ENCODE measurements at regions not wholly inside any gene's neighbourhood (a gene's known extent, or its start where the extent isn't known, plus 50 kb on each side); places are given as distances from the start of the nearest gene placed in this dataset.

DNA sequence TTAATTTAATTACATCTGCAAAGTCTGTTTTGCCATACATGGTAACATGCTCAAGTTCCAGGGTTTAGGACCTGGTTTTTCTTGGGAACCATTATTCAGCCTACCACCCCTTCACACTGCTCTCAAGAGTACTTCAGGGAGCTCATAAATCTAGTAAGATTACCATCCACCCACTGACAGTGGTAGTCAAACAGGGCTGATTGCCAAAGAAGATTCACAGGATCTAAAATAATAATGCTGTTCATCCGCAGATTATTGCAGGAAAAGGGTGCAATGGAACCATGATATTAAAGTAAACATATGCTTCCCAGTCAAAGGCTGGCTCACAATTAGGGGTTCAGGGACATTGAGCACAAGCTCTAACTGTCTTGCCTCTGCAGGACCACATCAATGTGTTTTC is 148.0 kb upstream of the CYRIA start:
- Histone ChIP-seq H3K36me3 (no peaks in the 10 kb centered on the region), H3K27me3 (no peaks in the 10 kb centered on the region), H3K4me3 (no peak overlapping the region), H3K9me3 (no peaks in the 10 kb centered on the region), H3K27ac (no peak overlapping the region), H3K4me1 (no peaks in the 10 kb centered on the region)
- TF ChIP-seq, protein P1, sequence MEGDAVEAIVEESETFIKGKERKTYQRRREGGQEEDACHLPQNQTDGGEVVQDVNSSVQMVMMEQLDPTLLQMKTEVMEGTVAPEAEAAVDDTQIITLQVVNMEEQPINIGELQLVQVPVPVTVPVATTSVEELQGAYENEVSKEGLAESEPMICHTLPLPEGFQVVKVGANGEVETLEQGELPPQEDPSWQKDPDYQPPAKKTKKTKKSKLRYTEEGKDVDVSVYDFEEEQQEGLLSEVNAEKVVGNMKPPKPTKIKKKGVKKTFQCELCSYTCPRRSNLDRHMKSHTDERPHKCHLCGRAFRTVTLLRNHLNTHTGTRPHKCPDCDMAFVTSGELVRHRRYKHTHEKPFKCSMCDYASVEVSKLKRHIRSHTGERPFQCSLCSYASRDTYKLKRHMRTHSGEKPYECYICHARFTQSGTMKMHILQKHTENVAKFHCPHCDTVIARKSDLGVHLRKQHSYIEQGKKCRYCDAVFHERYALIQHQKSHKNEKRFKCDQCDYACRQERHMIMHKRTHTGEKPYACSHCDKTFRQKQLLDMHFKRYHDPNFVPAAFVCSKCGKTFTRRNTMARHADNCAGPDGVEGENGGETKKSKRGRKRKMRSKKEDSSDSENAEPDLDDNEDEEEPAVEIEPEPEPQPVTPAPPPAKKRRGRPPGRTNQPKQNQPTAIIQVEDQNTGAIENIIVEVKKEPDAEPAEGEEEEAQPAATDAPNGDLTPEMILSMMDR (IDR thresholded peaks at IDR 0.05) = no peak
- DNase-seq (ENCODE audit: low spot score) = no peak

GRCh38 chr2:16798472-16798871 is 132.8 kb upstream of the CYRIA start:
- H3K27ac ChIP-seq = no peak overlapping the region
- H3K4me1 ChIP-seq = no peaks in the 10 kb centered on the region
- TF ChIP-seq, protein P1 (IDR thresholded peaks at IDR 0.05) = no peak
- no peaks in the 10 kb centered on the region for H3K9me3 ChIP-seq
- no peaks in the 10 kb centered on the region for H3K27me3 ChIP-seq
- no peaks in the 10 kb centered on the region for H3K36me3 ChIP-seq
- no peak for DNase-seq (ENCODE audit: low spot score)
- H3K4me3 ChIP-seq = no peak overlapping the region

DNA sequence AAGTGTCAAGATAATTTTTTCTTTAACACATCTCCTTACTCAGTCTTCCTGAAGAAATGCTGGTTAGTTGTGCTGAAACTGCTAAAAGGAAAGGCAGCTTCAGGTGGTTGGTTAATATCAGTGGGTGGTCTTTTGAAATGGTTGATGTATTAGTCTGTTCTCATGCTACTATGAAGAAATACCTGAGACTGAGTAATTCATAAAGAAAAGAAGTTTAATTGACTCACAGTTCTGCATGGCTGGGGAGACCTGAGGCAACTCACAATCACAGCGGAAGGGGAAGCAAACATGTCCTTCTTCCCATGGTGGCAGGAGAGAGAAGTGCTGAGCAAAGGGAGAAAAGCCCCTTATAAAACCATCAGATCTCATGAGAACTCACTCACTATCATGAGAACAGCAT is 125.9 kb upstream of the CYRIA start:
- Histone ChIP-seq H3K27ac (no peak overlapping the region), H3K4me3 (no peak overlapping the region)
- no peak for DNase-seq (ENCODE audit: low spot score)

DNA sequence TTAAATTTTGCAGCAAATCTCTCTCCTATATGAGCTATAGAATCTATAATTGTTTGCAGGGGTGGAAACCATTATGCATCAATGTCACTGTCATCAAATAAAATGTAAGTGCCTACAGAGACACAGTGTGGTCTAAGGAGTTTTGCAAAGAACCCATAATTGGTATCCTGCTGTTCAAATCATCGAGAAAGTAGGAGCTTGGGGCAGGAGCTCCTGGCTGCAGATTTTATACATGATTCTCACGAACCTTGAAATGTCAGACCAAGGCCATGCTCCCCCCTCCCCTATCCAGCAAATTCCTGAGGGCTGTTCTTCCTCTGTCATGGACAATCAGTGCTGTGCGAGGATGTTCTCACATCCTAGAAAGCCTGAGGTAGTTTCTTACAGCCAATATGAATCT is 119.5 kb upstream of the CYRIA start:
- H3K27ac ChIP-seq = no peak overlapping the region

More for the DNA sequence above, 125.9 kb upstream of the CYRIA start:
- TF ChIP-seq, protein P1 (IDR thresholded peaks at IDR 0.05) = no peak
- Histone ChIP-seq H3K36me3 (no peaks in the 10 kb centered on the region), H3K4me1 (no peaks in the 10 kb centered on the region), H3K9me3 (no peaks in the 10 kb centered on the region), H3K27me3 (no peaks in the 10 kb centered on the region)

DNA sequence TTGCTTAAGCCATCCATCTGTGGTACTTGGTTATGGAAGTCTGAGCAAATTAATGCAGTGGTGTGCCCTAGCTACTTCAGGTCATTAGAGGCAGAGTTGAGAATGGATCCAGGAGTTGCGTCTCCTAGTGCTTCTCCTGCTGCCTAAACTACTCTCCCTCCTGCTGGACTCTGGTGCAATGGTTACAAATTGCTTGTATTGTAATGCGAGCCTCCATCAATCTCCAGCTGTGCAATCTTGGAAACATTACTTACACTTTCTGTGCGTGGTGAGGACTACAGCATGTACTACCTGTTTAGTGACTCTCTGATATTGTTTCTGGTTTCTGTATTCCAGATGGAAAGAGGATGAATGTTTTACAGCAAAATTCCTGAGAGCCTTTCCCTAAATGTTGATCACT is 119.0 kb upstream of the CYRIA start:
- H3K36me3 ChIP-seq = no peaks in the 10 kb centered on the region
- no peak overlapping the region for H3K27ac ChIP-seq
- H3K9me3 ChIP-seq = no peaks in the 10 kb centered on the region
- TF ChIP-seq, protein P1 (IDR thresholded peaks at IDR 0.05) = no peak
- no peaks in the 10 kb centered on the region for H3K27me3 ChIP-seq
- DNase-seq (ENCODE audit: low spot score) = no peak
- no peaks in the 10 kb centered on the region for H3K4me1 ChIP-seq
- H3K4me3 ChIP-seq = no peak overlapping the region

More for the DNA sequence above, 119.5 kb upstream of the CYRIA start:
- Histone ChIP-seq H3K9me3 (no peaks in the 10 kb centered on the region), H3K27me3 (no peaks in the 10 kb centered on the region), H3K4me1 (no peaks in the 10 kb centered on the region), H3K4me3 (no peak overlapping the region), H3K36me3 (no peaks in the 10 kb centered on the region)
- TF ChIP-seq, protein P1 (IDR thresholded peaks at IDR 0.05) = no peak
- no peak for DNase-seq (ENCODE audit: low spot score)

DNA sequence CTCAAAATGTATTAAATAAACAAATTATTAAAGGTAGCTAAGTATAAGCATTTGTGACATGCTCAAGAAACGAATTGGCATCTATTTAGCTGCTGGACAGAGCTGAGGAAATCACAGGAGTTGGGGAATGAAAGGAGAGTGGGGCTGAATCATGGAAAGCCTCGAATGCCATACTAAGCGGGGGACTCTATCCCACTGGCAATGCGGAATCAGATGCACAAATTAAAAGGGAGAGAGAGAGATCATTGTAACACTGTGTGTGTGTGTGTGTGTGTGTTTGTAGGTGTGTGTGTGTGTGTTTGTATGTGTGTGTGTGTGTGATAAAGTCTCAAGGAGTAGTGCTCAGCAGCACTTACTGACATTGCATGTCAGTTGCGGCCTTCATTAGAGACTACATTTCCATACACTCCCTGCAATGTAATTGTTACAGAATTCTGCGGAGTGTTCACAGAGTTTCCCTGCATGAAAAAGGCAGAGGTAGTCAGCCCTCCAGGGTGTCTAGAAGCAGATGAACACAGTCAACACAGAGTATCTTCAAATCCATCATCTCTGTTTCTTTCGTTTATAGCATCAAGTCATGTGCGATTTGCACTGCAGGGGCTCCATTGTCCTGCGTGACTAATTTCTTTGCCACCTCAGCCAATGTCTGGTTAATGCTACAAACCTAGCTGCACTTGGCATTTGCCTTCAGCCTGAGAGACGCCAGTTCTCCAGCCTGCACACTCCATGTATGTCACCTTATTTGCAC is 111.7 kb upstream of the CYRIA start:
- no peaks in the 10 kb centered on the region for H3K27me3 ChIP-seq
- H3K36me3 ChIP-seq = no peaks in the 10 kb centered on the region
- no peaks in the 10 kb centered on the region for H3K9me3 ChIP-seq
- H3K4me1 ChIP-seq = no peaks in the 10 kb centered on the region
- no peak overlapping the region for H3K4me3 ChIP-seq
- DNase-seq (ENCODE audit: low spot score) = no peak
- H3K27ac ChIP-seq = no peak overlapping the region
- TF ChIP-seq, protein P1 (IDR thresholded peaks at IDR 0.05) = no peak

Data from right atrium auricular region (tissue), 2 donors.